ENCODE measurements at regions not wholly inside any gene's neighbourhood (a gene's known extent, or its start where the extent isn't known, plus 50 kb on each side); places are given as distances from the start of the nearest gene placed in this dataset.

DNA sequence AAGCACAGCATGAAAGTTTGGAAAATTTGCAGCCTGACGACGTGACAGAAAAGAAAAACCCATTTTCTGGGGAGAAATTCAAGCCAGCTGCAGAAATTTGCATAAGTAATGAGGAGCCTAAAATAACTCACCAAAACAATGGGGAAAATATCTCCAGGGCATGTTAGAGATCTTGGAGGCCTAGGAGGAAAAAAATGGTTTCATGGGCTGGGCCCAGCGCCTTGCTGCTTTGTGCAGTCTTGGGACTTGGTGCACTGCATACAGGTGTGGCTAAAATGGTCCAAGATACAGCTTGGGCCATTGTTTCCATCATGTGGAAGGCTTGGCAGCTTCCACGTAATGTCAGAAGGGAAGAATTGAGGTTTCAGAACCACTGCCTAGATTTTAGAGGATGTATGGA, 428.5 kb upstream of the FRG2C start:
- Histone ChIP-seq H3K27me3 (ENCODE audit: insufficient read depth, low read length) (no peaks in the 10 kb centered on the region), H3K9me3 (ENCODE audit: control insufficient read depth in 1 of 2, insufficient read depth in 1 of 2, low read depth in 1 of 2, low read length in 2 of 2) (no peaks in the 10 kb centered on the region), H3K79me2 (ENCODE audit: insufficient read depth, low read length) (no peaks in the 10 kb centered on the region), H3K27ac (ENCODE audit: low read depth, low read length) (no peak overlapping the region), H3K4me3 (replicated peaks in 1 of 2; ENCODE audit: low read depth in 1 of 2, low read length in 2 of 2) (no peak overlapping the region), H3K36me3 (ENCODE audit: control insufficient read depth in 1 of 2, insufficient read depth in 2 of 2, low read length in 2 of 2) (no peaks in the 10 kb centered on the region), H3K4me2 (ENCODE audit: low read length) (no peak overlapping the region), H3K4me1 (ENCODE audit: control insufficient read depth in 1 of 2, insufficient read depth in 2 of 2, low read length in 2 of 2) (no peaks in the 10 kb centered on the region), H3K9me2 (ENCODE audit: insufficient read depth) (no peaks in the 10 kb centered on the region), H3K9ac (ENCODE audit: low read length) (no peak overlapping the region), H4K20me1 (ENCODE audit: insufficient read depth) (no peaks in the 10 kb centered on the region), H2AFZ (ENCODE audit: low read depth, low read length, poor library complexity, severe bottlenecking) (no peak overlapping the region)
- POLR2A ChIA-PET, result no interaction called here
- TF ChIP-seq ELF1 (IDR thresholded peaks at IDR 0.05; ENCODE audit: borderline replicate concordance, low read depth) (no peak), FOSL1 (IDR thresholded peaks at IDR 0.05; ENCODE audit: low read depth) (no peak), EZH2phosphoT487 (IDR thresholded peaks at IDR 0.05; ENCODE audit: borderline replicate concordance) (no peak), POLR2A (IDR thresholded peaks at IDR 0.05; ENCODE audit: borderline replicate concordance, extremely low read depth, insufficient read depth, insufficient read length) (no peak), CBX3 (IDR thresholded peaks at IDR 0.05; ENCODE audit: low read depth) (no peak), CEBPB (IDR thresholded peaks at IDR 0.05; ENCODE audit: low read depth) (no peak), POLR2AphosphoS5 (IDR thresholded peaks at IDR 0.05; ENCODE audit: low read depth, low read length) (no peak), EGR1 (IDR thresholded peaks at IDR 0.05; ENCODE audit: low read depth) (no peak), ZFX (IDR thresholded peaks at IDR 0.05) (no peak), JUND (IDR thresholded peaks at IDR 0.05) (no peak), ZNF274 (IDR thresholded peaks at IDR 0.05; ENCODE audit: low read depth, low read length) (no peak), YY1 (IDR thresholded peaks at IDR 0.05; ENCODE audit: extremely low read depth, insufficient replicate concordance, low read depth, low read length) (no peak), EZH2 (IDR thresholded peaks at IDR 0.05) (no peak), SRF (IDR thresholded peaks at IDR 0.05; ENCODE audit: low read depth) (no peak)
- TF ChIP-seq, protein P1, sequence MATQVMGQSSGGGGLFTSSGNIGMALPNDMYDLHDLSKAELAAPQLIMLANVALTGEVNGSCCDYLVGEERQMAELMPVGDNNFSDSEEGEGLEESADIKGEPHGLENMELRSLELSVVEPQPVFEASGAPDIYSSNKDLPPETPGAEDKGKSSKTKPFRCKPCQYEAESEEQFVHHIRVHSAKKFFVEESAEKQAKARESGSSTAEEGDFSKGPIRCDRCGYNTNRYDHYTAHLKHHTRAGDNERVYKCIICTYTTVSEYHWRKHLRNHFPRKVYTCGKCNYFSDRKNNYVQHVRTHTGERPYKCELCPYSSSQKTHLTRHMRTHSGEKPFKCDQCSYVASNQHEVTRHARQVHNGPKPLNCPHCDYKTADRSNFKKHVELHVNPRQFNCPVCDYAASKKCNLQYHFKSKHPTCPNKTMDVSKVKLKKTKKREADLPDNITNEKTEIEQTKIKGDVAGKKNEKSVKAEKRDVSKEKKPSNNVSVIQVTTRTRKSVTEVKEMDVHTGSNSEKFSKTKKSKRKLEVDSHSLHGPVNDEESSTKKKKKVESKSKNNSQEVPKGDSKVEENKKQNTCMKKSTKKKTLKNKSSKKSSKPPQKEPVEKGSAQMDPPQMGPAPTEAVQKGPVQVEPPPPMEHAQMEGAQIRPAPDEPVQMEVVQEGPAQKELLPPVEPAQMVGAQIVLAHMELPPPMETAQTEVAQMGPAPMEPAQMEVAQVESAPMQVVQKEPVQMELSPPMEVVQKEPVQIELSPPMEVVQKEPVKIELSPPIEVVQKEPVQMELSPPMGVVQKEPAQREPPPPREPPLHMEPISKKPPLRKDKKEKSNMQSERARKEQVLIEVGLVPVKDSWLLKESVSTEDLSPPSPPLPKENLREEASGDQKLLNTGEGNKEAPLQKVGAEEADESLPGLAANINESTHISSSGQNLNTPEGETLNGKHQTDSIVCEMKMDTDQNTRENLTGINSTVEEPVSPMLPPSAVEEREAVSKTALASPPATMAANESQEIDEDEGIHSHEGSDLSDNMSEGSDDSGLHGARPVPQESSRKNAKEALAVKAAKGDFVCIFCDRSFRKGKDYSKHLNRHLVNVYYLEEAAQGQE (IDR thresholded peaks at IDR 0.05; ENCODE audit: low read depth), result no peak
- TF ChIP-seq, protein P2, sequence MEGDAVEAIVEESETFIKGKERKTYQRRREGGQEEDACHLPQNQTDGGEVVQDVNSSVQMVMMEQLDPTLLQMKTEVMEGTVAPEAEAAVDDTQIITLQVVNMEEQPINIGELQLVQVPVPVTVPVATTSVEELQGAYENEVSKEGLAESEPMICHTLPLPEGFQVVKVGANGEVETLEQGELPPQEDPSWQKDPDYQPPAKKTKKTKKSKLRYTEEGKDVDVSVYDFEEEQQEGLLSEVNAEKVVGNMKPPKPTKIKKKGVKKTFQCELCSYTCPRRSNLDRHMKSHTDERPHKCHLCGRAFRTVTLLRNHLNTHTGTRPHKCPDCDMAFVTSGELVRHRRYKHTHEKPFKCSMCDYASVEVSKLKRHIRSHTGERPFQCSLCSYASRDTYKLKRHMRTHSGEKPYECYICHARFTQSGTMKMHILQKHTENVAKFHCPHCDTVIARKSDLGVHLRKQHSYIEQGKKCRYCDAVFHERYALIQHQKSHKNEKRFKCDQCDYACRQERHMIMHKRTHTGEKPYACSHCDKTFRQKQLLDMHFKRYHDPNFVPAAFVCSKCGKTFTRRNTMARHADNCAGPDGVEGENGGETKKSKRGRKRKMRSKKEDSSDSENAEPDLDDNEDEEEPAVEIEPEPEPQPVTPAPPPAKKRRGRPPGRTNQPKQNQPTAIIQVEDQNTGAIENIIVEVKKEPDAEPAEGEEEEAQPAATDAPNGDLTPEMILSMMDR (IDR thresholded peaks at IDR 0.05 in 2 of 3, conservative IDR thresholded peaks at IDR 0.05 in 1 of 3; ENCODE audit: borderline replicate concordance in 1 of 3, insufficient read depth in 1 of 3, low read depth in 2 of 3, low read length in 2 of 3), result no peak
- DNase-seq (ENCODE audit: low read depth, low spot score) (no peak), ATAC-seq (no peak)
- CTCF ChIA-PET, result no interaction called here
- BruUV-seq (replicated peaks), result no TSS peak
- intact Hi-C loops (cut with micrococcal nuclease), result no loop called here
- RAD21 ChIA-PET (ENCODE audit: low non-redundant PET in 1 of 2, low total read pairs in 2 of 2, uncharacterized antibody in 2 of 2, unreplicated experiment in 2 of 2), result no interaction called here

Measured in HCT116 (cell line).